ENCODE measurements at regions not wholly inside any gene's neighbourhood (a gene's known extent, or its start where the extent isn't known, plus 50 kb on each side); places are given as distances from the start of the nearest gene placed in this dataset.
A peak's percentile ranks its signal among the peaks of the same experiment; 100 is the strongest.

GRCh38 chr2:207394203-207394781 is 135.5 kb upstream of the CREB1 start:
- peak overlapping the region; percentile 100 for H2BK20ac ChIP-seq (ENCODE audit: low read depth, low read length)
- H3K27me3 ChIP-seq (ENCODE audit: control insufficient read depth, insufficient read depth, low read length) = no peaks in the 10 kb centered on the region
- H3K79me1 ChIP-seq (ENCODE audit: low read depth in 1 of 2, low read length in 2 of 2) = no peaks in the 10 kb centered on the region
- H3K9ac ChIP-seq (ENCODE audit: low read depth, low read length) = peak overlapping the region; percentile 78
- peak overlapping the region; percentile 99 for H2BK120ac ChIP-seq (ENCODE audit: low read depth, low read length)
- peak; percentile 84 for TF ChIP-seq POLR2A (IDR thresholded peaks at IDR 0.05; ENCODE audit: low read depth, low read length)
- no peak for TF ChIP-seq MAZ (IDR thresholded peaks at IDR 0.05; ENCODE audit: borderline replicate concordance, low read depth, low read length)
- no peak for TF ChIP-seq MXI1 (IDR thresholded peaks at IDR 0.05; ENCODE audit: borderline replicate concordance, low read depth, low read length)
- peak; percentile 54; the same call in 1 of the 2 replicates for TF ChIP-seq CEBPB (IDR thresholded peaks at IDR 0.05; ENCODE audit: low read depth, low read length)
- no peak for TF ChIP-seq ELK1 (IDR thresholded peaks at IDR 0.05; ENCODE audit: borderline replicate concordance, low read depth, low read length)
- TF ChIP-seq RFX5 (IDR thresholded peaks at IDR 0.05; ENCODE audit: low read depth, low read length) = no peak
- no peak; the same call in 1 of the 2 replicates for TF ChIP-seq RAD21 (IDR thresholded peaks at IDR 0.05; ENCODE audit: low read length)
- ATAC-seq (ENCODE audit: low read depth) (peak; percentile 43), DNase-seq (peak; percentile 66)
- ChIA-PET CTCF (no interaction called here), POLR2A (ENCODE audit: unreplicated experiment) (no interaction called here)
- H2BK15ac ChIP-seq (ENCODE audit: low read depth, low read length) = peak overlapping the region; percentile 91
- H3K23ac ChIP-seq (ENCODE audit: low read depth, low read length) = peak overlapping the region; percentile 100
- peak overlapping the region; percentile 92 for H3K56ac ChIP-seq (ENCODE audit: extremely low read depth, insufficient read depth, low read length)
- dilution Hi-C loops (cut with HindIII; ENCODE audit: low sequenced_read_pairs, unreplicated experiment) = no loop called here
- H2AK9ac ChIP-seq (replicated peaks; ENCODE audit: low read depth, low read length, poor library complexity) = peak overlapping the region; percentile 97
- peak overlapping the region; percentile 98 for H3K27ac ChIP-seq (ENCODE audit: insufficient read depth, low read length)
- WGBS, 2 experiments (ENCODE audit: extremely low coverage in 2 of 2, insufficient read length in 1 of 2) = 0% methylated on average over 1 of the region's 4 CpGs; no CpG with 5 or more reads in 1 of the 2 experiments
- H3K9me3 ChIP-seq (ENCODE audit: control insufficient read depth, insufficient read depth, low read length) = peaks cover 3% of the 10 kb centered on the region; the same call in 1 of the 2 replicates
- peak overlapping the region; percentile 87 for H2AFZ ChIP-seq (replicated peaks; ENCODE audit: low read length, poor library complexity)
- H3K9me1 ChIP-seq (ENCODE audit: insufficient read depth, low read length) = peaks cover 6% of the 10 kb centered on the region
- peak overlapping the region; percentile 99 for H4K91ac ChIP-seq (ENCODE audit: insufficient read depth, low read depth, low read length)
- peak overlapping the region; percentile 99 for H2AK5ac ChIP-seq (ENCODE audit: low read depth, low read length)
- peak overlapping the region; percentile 96 for H4K5ac ChIP-seq (ENCODE audit: low read depth, low read length)
- H3K4me1 ChIP-seq (ENCODE audit: control insufficient read depth, insufficient read depth, low read length) = peaks cover 10% of the 10 kb centered on the region
- H3K18ac ChIP-seq (ENCODE audit: low read depth, low read length) = peak overlapping the region; percentile 94
- H4K8ac ChIP-seq (ENCODE audit: low read depth in 2 of 2, low read length in 2 of 2) = peak overlapping the region; percentile 95 to 97
- in situ Hi-C loops (cut with MboI; ENCODE audit: low sequenced_read_pairs) = no loop called here
- H2BK5ac ChIP-seq (ENCODE audit: low read depth, low read length, poor library complexity, severe bottlenecking) = peak overlapping the region; percentile 100
- H3K14ac ChIP-seq (replicated peaks; ENCODE audit: low read depth, low read length) = peak overlapping the region; percentile 99
- H3K36me3 ChIP-seq (ENCODE audit: control insufficient read depth, insufficient read depth, low read length) = no peaks in the 10 kb centered on the region
- H4K20me1 ChIP-seq (ENCODE audit: insufficient read depth, low read length) = no peaks in the 10 kb centered on the region
- peak overlapping the region; percentile 8; the same call in 1 of the 2 replicates for H3K4me2 ChIP-seq (ENCODE audit: low read depth, low read length)
- BruUV-seq (replicated peaks) = TSS peak; percentile 98
- peak overlapping the region; percentile 100 for H3K4ac ChIP-seq (ENCODE audit: low read depth, low read length)
- intact Hi-C loops (cut with micrococcal nuclease) = loop anchor here (2.0 kb wide), 3 partner anchors 59 to 227 kb away; no protein-coding TSS in a partner anchor
- H3K4me3 ChIP-seq (ENCODE audit: insufficient read depth, low read depth, low read length) = no peak overlapping the region

All from IMR-90 (cell line).